ENCODE measurements at regions not wholly inside any gene's neighbourhood (a gene's known extent, or its start where the extent isn't known, plus 50 kb on each side); places are given as distances from the start of the nearest gene placed in this dataset.
A peak's percentile ranks its signal among the peaks of the same experiment; 100 is the strongest.

DNA sequence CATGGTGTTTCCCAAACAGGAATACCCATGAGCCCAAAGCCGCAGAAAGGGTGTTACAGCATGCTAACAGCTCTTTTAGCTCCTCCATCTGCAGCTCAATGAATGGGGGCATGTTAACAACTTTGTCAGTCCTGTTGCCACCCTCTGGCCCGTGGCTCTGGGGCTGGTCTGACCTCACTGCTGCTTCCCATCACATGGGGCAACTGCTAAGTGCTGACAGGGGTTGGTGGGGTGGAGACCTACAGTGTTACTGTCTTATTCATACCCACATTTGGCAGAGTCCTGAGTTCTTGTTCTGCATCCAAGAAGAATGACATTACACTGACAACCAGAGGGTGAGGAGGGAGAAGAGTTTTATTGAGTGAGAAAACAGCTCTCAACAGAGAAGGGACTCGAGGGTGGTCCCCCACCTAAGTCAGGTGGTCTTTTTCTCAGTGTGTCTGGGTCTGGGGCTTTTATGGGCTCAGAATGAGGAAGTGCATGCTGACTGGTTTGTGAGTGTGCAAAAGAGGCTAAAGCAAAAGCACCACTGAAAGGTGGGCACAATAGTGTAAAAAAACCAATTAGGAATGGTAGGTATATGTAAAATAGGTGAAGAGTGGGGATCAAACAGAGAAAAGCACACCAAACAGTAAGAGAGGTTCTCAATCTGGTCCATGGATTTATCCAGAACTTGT is 1952.0 kb upstream of the PCDH20 start:
- Mint-ChIP-seq H3K36me3 (no peaks in the 10 kb centered on the region), H3K4me1 (no peaks in the 10 kb centered on the region), H3K9me3 (peaks cover 1 to 7% (median 5%) of the 10 kb centered on the region in 7 donors), H3K27ac (no peak overlapping the region), H3K27me3 (no peaks in the 10 kb centered on the region), H3K4me3 (no peak overlapping the region)
- DNase-seq (no peak), ATAC-seq (ENCODE audit: low read depth in 2 of 2) (no peak)

DNA sequence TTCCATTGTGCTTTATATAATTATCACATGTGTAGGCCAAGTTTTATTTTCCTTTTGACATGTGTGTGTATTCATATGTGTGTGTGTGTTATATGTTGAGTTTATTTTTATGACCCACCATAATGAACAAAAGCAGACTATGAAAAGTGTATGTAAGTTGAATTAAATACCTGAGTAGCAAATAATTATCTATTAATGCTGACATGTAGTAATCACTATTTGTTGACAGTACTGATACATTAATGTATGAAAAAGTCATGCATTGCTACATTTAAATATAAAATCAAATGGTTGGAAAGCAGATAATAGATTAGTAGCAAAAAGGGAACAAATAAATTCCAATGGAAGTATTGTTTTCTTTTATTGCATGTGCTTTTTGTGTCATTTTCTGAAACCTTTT is 1948.5 kb upstream of the PCDH20 start:
- Mint-ChIP-seq H3K4me1 (no peaks in the 10 kb centered on the region), H3K4me3 (no peak overlapping the region), H3K27ac (no peak overlapping the region), H3K9me3 (peaks cover 1 to 9% (median 5%) of the 10 kb centered on the region in 7 donors), H3K27me3 (no peaks in the 10 kb centered on the region), H3K36me3 (no peaks in the 10 kb centered on the region)
- DNase-seq: no peak
- ATAC-seq (ENCODE audit: low read depth in 2 of 2): no peak

DNA sequence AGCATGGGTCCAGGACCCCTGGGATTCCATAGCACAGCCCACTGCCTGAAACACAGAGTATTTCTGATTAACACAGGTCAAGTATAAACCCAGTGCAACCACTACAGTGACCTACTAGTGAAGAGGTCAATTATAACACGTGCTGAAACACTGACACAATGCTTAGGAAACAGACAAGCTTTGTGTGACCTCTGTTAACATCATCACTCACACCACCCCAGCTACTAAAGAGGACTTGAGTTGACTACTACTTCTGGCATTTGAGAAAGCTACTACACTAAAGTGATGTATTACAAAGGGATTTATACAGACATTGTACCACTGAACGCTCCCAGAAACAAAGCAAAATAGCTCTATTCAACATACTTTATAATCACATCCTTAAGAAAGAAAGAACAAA is 1935.9 kb upstream of the PCDH20 start:
- Mint-ChIP-seq H3K36me3 (no peaks in the 10 kb centered on the region), H3K4me3 (no peak overlapping the region)

DNA sequence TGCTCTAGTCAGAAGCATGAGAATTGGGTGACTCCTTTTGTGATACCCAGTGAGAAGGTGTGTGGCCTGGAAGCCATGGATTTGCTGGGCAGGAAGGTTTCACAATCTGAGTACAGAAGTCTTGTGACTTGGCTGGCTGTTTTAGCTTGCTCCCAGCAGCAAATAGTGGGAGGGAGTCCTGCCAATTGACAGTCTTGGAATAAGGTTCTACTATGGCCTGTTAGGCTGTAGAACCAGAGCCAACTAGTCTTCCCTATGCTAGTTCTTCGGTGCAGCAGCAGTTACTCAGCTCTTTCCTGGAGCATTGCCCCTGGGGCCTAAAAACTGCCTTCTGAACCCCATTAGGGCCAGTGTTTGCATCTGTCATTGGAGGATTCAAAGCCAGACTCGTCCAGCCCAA is 1935.4 kb upstream of the PCDH20 start:
- H3K4me3 Mint-ChIP-seq: no peak overlapping the region
- H3K27me3 Mint-ChIP-seq: no peaks in the 10 kb centered on the region
- H3K27ac Mint-ChIP-seq: no peak overlapping the region
- H3K4me1 Mint-ChIP-seq: no peaks in the 10 kb centered on the region
- ATAC-seq (ENCODE audit: low read depth in 2 of 2) (no peak), DNase-seq (no peak)
- H3K9me3 Mint-ChIP-seq: peaks cover 0 to 4% (median under 1%) of the 10 kb centered on the region in 7 donors
- no peaks in the 10 kb centered on the region for H3K36me3 Mint-ChIP-seq

More for the DNA sequence above, 1935.9 kb upstream of the PCDH20 start:
- Mint-ChIP-seq H3K4me1 (no peaks in the 10 kb centered on the region), H3K27me3 (no peaks in the 10 kb centered on the region), H3K27ac (no peak overlapping the region), H3K9me3 (peaks cover 0 to 4% (median 0%) of the 10 kb centered on the region in 7 donors)
- ATAC-seq (ENCODE audit: low read depth in 2 of 2) (no peak), DNase-seq (no peak)

DNA sequence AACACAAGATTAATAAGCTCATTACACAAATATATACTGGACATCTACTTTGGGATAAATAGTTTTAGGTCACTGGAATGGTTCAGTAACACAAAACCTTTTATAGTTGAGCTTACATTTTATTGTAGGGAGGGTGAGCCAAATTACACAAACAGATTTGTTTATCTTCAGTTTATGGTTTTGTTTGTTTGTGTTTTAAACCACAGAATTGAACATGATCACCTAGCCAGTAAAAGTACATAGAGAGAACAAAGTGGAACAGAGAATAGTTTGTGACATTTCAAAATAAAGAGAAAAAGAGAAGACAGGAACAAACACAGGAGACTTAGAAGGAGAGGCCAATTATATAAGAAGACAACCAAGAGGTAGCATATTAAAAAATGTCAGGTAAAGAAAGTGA is 1930.2 kb upstream of the PCDH20 start:
- no peaks in the 10 kb centered on the region for H3K36me3 Mint-ChIP-seq
- no peak overlapping the region for H3K27ac Mint-ChIP-seq
- no peaks in the 10 kb centered on the region for H3K27me3 Mint-ChIP-seq
- H3K9me3 Mint-ChIP-seq: peaks cover 0 to 10% (median 4%) of the 10 kb centered on the region in 7 donors
- H3K4me1 Mint-ChIP-seq: no peaks in the 10 kb centered on the region
- ATAC-seq (ENCODE audit: low read depth in 2 of 2) (no peak), DNase-seq (no peak)
- no peak overlapping the region for H3K4me3 Mint-ChIP-seq

DNA sequence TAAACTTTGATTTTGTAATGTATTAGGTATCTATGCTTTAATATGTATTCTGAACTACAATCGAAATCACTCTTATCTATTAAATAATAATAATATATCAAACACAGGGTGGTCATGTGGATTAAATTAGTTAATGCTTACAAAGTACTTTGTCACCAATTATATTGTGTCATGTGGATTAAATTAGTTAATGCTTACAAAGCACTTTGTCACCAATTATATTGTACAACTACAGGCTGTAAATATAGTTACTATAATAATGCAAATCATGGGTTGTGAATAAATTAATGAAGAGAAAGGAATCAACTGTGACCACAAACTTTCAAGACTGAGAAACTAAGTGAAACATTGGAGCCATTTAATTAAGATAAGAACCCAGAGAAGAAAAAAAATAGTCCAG is 1929.1 kb upstream of the PCDH20 start:
- H3K9me3 Mint-ChIP-seq: peaks cover 0 to 10% (median 4%) of the 10 kb centered on the region in 7 donors
- no peak for DNase-seq
- no peak overlapping the region for H3K27ac Mint-ChIP-seq
- no peaks in the 10 kb centered on the region for H3K27me3 Mint-ChIP-seq
- H3K36me3 Mint-ChIP-seq: no peaks in the 10 kb centered on the region
- H3K4me3 Mint-ChIP-seq: no peak overlapping the region
- no peak for ATAC-seq (ENCODE audit: low read depth in 2 of 2)
- no peaks in the 10 kb centered on the region for H3K4me1 Mint-ChIP-seq

DNA sequence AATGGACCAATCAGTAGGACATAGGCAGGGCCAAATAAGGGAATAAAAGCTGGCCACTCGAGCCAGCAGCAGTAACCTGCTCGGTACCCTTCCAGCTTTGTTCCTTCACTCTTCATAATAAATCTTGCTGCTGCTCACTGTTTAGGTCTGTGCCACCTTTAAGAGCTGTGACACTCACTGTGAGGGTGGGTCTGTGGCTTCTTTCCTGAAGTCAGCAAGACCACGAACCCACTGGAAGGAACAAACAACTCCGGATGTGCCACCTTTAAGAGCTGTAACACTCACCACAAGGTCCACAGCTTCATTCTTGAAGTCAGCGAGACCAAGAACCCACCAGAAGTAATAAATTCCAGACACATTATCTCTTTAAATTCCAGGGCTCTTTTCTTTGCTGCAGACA is 1922.3 kb upstream of the PCDH20 start:
- no peaks in the 10 kb centered on the region for H3K36me3 Mint-ChIP-seq

DNA sequence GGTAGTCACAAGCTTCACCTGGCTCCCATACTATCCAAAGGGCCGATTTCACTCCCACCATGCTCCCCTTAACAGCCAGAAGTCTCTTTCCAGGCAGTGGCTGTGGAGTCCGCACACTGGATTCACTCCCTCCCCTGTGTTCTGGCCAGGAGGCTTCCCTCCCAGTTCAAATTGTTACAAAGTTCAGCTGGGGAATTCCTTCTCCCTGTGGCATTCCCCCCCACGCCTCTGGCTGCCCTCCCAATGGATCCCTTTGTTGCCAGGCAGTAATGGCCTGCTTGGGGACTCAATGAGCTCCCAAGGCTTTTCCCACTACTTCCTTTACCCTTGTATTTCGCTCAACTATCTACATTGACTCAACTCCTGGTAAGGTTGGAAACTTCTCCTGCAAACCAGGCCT is 1921.4 kb upstream of the PCDH20 start:
- Mint-ChIP-seq H3K4me3 (no peak overlapping the region), H3K36me3 (no peaks in the 10 kb centered on the region), H3K9me3 (peaks cover 0 to 14% (median 9%) of the 10 kb centered on the region in 7 donors), H3K27me3 (no peaks in the 10 kb centered on the region), H3K27ac (no peak overlapping the region), H3K4me1 (no peaks in the 10 kb centered on the region)
- DNase-seq (no peak), ATAC-seq (ENCODE audit: low read depth in 2 of 2) (no peak)

More for the DNA sequence above, 1922.3 kb upstream of the PCDH20 start:
- Mint-ChIP-seq H3K4me1 (no peaks in the 10 kb centered on the region), H3K4me3 (no peak overlapping the region), H3K27ac (no peak overlapping the region), H3K9me3 (peaks cover 0 to 14% (median 5%) of the 10 kb centered on the region in 7 donors), H3K27me3 (no peaks in the 10 kb centered on the region)
- DNase-seq (no peak), ATAC-seq (ENCODE audit: low read depth in 2 of 2) (no peak)

DNA sequence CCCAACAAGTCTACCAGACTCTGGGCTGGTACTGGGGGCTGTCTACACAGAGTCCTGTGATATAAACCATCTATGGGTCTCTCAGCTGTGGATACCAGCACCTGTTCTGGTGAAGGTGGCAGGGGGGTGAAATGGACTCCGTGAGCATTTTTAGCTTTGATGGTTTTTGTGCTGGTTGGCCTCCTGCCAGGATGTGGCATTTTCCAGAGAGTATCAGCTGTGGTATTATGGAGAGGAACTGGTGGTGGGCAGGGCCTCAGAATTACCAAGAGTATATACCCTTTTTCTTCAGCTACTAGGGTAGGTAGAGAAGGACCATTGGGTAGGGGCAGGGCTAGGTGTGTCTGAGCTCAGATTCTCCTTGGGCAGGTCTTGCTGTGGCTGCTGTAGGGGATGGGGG is 1920.9 kb upstream of the PCDH20 start:
- Mint-ChIP-seq H3K27ac (peak overlapping the region in 1 of 6 donors; percentile 20), H3K36me3 (no peaks in the 10 kb centered on the region), H3K4me3 (peak overlapping the region in 1 of 8 donors; percentile 17), H3K27me3 (no peaks in the 10 kb centered on the region), H3K9me3 (peaks cover 0 to 14% (median 9%) of the 10 kb centered on the region in 7 donors), H3K4me1 (no peaks in the 10 kb centered on the region)
- DNase-seq (no peak), ATAC-seq (ENCODE audit: low read depth in 2 of 2) (no peak)

DNA sequence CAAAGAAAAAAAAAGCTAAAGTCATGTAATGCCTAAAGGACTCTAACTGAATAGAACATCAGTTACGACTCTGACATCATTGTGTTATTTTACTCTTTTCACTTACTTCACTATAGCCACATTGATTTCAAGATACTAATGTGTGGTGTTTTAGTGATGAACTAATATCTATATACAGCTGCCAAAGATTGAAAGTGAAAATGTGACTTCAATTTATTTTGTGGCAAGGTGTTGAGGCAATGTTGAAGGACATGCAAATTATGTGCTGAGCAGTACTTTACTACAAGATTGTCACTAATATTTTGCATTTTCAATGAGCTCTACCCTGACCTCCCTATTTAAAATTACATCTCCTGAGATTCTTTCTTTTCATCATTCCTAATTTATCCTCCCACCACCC is 1911.9 kb upstream of the PCDH20 start:
- H3K4me3 Mint-ChIP-seq: no peak overlapping the region
- H3K27me3 Mint-ChIP-seq: no peaks in the 10 kb centered on the region
- no peak for ATAC-seq (ENCODE audit: low read depth in 2 of 2)
- H3K36me3 Mint-ChIP-seq: no peaks in the 10 kb centered on the region
- no peak overlapping the region for H3K27ac Mint-ChIP-seq
- no peak for DNase-seq
- peaks cover 0 to 5% (median 0%) of the 10 kb centered on the region in 7 donors for H3K9me3 Mint-ChIP-seq
- H3K4me1 Mint-ChIP-seq: no peaks in the 10 kb centered on the region

DNA sequence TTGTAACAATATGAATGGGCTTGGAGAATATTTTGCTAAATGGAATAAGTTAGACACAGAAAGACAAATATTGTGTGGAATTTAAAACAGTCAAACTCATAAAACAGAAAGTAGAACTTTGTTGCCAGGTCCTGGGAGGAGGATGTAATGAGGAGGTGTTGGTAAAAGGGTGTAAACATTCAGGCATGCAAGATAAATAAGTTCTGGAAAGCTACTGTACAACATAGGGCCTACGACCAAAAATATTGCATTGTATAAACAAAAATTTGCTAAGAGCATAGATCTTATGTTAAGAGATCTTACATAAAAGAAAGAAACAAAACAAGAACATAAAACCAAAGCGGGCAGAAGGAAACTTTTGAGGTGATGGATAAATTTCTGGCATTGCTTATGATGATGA is 1907.8 kb upstream of the PCDH20 start:
- DNase-seq (no peak), ATAC-seq (ENCODE audit: low read depth in 2 of 2) (no peak)
- Mint-ChIP-seq H3K27ac (no peak overlapping the region), H3K4me1 (no peaks in the 10 kb centered on the region), H3K27me3 (no peaks in the 10 kb centered on the region), H3K4me3 (no peak overlapping the region), H3K36me3 (no peaks in the 10 kb centered on the region), H3K9me3 (peaks cover 0 to 5% (median 2%) of the 10 kb centered on the region in 7 donors)

DNA sequence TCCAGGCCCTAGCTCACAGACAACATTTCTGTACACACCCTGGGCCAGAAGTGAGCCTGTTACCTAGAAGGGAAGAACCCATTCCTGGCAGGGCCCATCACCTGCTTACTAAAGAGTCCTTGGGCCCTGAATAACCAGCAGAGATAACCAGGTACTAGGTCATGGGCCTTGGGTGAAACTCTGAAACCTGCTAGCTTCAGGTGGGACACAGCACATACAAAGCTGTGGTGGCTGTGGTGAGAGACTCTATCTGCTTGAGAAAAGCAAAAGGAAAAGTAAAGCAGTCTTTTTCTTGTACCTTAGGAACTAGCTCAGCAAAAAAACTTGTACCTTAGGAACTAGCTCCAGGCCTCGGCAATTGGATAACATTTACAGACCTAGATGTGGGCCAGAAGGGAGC is 1895.9 kb upstream of the PCDH20 start:
- Mint-ChIP-seq H3K27ac (no peak overlapping the region), H3K36me3 (no peaks in the 10 kb centered on the region), H3K27me3 (no peaks in the 10 kb centered on the region), H3K9me3 (peaks cover 0 to 7% (median 3%) of the 10 kb centered on the region in 7 donors), H3K4me1 (no peaks in the 10 kb centered on the region), H3K4me3 (no peak overlapping the region)
- no peak for DNase-seq
- no peak for ATAC-seq (ENCODE audit: low read depth in 2 of 2)

DNA sequence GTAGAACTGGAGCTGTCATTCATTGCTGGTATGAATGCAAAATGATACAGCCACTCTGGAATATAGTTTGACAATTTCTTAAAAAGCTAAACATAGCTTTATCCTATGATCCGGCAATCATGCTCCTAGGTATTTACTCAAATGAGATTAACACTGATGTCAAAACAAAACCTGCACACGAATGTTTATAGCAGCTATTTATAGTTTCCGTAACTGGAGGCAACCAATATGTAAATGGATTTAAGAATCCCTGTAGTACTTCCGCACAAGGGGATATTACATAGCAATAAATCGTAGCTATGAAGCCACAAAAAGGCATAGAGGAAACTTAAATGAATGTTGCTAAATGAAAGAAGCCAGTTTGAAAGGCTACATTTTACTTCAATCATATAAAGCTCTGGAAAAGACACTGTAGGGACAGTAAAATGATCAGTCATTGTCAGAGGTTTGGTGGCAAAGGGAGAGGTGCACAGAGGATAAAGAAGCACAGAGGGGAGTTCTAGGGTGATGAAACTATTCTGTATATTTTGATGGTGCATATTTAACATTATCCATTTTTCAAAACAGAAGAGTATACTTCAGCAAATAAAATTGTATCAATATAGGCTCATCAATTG is 1893.0 kb upstream of the PCDH20 start:
- Mint-ChIP-seq H3K36me3 (no peaks in the 10 kb centered on the region), H3K27ac (no peak overlapping the region), H3K4me3 (no peak overlapping the region), H3K4me1 (no peaks in the 10 kb centered on the region), H3K9me3 (peaks cover 0 to 11% (median 5%) of the 10 kb centered on the region in 7 donors), H3K27me3 (no peaks in the 10 kb centered on the region)
- no peak for ATAC-seq (ENCODE audit: low read depth in 2 of 2)
- no peak for DNase-seq

DNA sequence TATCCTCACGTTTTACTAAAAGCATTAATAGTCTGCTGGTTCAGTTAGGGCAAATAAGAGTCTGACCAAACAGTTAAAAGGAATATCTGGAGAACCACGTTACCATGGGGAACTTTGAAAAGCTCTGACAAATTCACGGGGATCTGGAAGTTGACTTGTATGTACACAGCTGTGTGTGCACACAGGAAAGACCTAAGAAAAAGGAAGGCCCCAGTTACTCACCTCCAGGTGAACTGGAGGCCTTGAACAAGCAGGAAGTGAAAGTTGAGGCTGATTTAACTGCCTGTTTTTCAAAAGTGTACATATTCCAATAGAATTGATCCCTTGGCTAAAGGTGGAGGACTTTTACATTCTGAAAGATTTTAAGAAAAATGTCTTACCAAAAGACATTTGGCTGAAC is 1891.6 kb upstream of the PCDH20 start:
- Mint-ChIP-seq H3K36me3 (no peaks in the 10 kb centered on the region), H3K27ac (no peak overlapping the region), H3K27me3 (no peaks in the 10 kb centered on the region), H3K4me1 (no peaks in the 10 kb centered on the region), H3K4me3 (no peak overlapping the region), H3K9me3 (peaks cover 0 to 11% (median 2%) of the 10 kb centered on the region in 7 donors)
- ATAC-seq (ENCODE audit: low read depth in 2 of 2) (no peak), DNase-seq (no peak)
